ENCODE measurements at regions not wholly inside any gene's neighbourhood (a gene's known extent, or its start where the extent isn't known, plus 50 kb on each side); places are given as distances from the start of the nearest gene placed in this dataset.
"Not testable (repeated sequence)": the region's sequence is repeated elsewhere in the genome, so short reads cannot be mapped to it uniquely, and the experiment has no call there.

- intact Hi-C loops (cut with DNase I), result no loop called here
- DNase-seq (no peak), ATAC-seq (ENCODE audit: poor library complexity) (no peak)
These were observed 139.0 kb downstream of the TMEM121 start for GRCh38 chr14:105665247-105665950.

DNA sequence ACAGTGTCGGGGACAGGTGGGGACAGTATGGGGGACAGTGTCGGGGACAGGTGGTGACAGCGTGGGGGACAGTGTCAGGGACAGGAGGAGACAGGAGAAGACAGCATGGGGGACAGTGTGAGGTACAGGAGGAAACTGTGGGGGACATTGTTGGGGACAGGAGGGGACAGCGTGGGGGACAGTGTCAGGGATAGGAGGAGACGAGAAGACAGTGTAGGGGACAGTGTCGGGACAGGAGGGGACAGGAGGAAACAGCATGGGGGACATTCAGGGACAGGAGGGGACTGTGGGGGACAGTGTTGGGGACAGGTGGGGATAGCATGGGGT lies 139.5 kb downstream of the TMEM121 start:
- DNase-seq, result no peak
- ATAC-seq (ENCODE audit: poor library complexity), result no peak
- intact Hi-C loops (cut with DNase I), result no loop called here

GRCh38 chr14:105666420-105666819 lies 140.0 kb downstream of the TMEM121 start:
- intact Hi-C loops (cut with DNase I), result no loop called here
- no peak for ATAC-seq (ENCODE audit: poor library complexity)
- DNase-seq, result no peak

DNA sequence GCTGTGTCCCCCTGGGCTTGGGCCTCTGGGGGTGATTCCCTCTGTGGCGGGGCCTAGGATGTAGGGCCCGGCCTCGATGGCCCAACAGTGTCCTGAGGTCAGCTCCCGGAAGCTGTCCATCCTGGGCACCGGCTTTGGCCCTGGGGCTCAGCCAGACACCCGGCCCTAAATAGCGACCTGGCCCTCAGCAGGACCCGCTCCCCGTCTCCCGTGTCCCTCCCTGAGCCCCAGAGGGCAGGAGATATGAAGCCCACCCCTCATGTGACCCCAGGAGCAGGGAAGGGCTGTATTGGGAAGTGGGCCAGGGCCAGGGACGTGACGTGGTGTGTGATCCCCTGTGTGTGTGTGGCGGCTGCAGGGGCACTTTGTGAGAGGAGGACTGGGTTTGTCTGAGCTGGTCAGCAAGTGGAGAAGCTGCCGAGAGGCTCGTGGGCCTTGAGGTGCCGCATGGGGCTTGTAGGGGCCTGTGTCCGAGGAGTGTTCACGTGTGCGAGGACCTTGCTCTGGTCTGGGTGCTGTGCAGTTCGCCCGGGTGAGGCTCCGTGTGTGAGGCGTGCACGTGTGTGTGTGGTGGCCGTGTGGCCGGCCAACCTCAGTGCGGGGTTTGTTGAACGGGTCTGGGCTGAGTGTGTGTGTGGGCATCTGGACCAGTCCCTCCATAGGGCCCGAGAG lies 140.7 kb downstream of the TMEM121 start:
- ATAC-seq (ENCODE audit: poor library complexity); DNase-seq; intact Hi-C loops (cut with DNase I): not testable (repeated sequence)

DNA sequence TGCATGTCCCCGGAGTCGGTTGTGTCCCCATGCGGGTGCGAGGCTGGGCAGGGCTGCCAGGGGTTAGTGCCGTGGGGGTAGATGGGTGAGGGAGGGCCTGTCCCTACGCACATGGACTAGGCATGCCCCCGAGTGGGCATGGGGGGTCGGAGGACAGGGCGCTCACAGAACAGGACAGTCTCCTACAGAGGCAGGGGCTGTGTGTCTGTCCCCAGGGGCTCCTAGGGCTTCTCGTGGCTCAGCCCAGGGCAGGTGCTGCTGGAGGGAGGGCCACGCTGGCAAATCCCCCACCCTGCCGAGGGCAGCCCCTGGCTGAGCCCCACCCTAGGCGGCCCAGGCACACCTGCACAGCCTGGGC lies 141.3 kb downstream of the TMEM121 start:
- intact Hi-C loops (cut with DNase I); DNase-seq; ATAC-seq (ENCODE audit: poor library complexity): not testable (repeated sequence)

DNA sequence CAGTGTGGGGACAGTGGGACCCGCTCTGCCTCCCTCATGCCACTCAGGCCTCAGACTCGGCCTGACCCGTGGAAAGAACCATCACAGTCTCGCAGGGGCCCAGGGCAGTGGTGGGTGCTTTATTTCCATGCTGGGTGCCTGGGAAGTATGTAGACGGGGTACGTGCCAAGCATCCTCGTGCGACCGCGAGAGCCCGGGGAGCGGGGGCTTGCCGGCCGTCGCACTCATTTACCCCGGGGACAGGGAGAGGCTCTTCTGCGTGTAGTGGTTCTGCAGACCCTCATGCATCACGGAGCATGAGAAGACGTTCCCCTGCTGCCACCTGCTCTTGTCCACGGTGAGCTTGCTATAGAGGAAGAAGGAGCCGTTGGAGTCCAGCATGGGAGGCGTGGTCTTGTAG lies 141.6 kb downstream of the TMEM121 start:
- intact Hi-C loops (cut with DNase I); ATAC-seq (ENCODE audit: poor library complexity); DNase-seq: not testable (repeated sequence)

GRCh38 chr14:105668471-105669230 lies 142.3 kb downstream of the TMEM121 start:
- ATAC-seq (ENCODE audit: poor library complexity); intact Hi-C loops (cut with DNase I); DNase-seq: not testable (repeated sequence)

- DNase-seq; ATAC-seq (ENCODE audit: poor library complexity); intact Hi-C loops (cut with DNase I): not testable (repeated sequence)
These were observed 142.8 kb downstream of the TMEM121 start for GRCh38 chr14:105669231-105669610.

GRCh38 chr14:105669646-105670045 lies 143.3 kb downstream of the TMEM121 start:
- not testable (repeated sequence) for ATAC-seq (ENCODE audit: poor library complexity); DNase-seq
- intact Hi-C loops (cut with DNase I), result loop anchor here (10.0 kb wide), 1 partner anchor 275 kb away; no protein-coding TSS in a partner anchor

- not testable (repeated sequence) for DNase-seq; ATAC-seq (ENCODE audit: poor library complexity)
- intact Hi-C loops (cut with DNase I), result loop anchor here (10.0 kb wide), 1 partner anchor 272 kb away; no protein-coding TSS in a partner anchor
These were observed 146.2 kb downstream of the TMEM121 start for GRCh38 chr14:105672450-105673200.

DNA sequence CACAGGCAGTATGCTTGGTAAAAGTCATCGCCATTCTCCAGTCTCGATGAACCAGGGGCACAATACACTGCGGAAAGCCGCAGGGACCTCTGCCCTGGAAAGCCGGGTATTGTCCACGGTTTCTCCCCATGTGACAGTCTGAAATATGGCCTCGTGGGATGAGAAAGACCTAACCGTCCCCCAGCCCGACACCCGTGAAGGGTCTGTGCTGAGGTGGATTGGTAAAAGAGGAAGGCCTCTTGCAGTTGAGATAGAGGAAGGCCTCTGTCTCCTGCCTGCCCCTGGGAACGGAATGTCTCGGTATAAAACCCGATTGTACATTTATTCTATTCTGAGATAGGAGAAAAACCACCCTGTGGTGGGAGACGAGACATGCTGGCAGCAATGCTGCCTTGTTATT lies 149.1 kb downstream of the TMEM121 start:
- intact Hi-C loops (cut with DNase I), result loop anchor here (10.0 kb wide), 1 partner anchor 269 kb away; no protein-coding TSS in a partner anchor
- DNase-seq; ATAC-seq (ENCODE audit: poor library complexity): not testable (repeated sequence)

- ATAC-seq (ENCODE audit: poor library complexity); DNase-seq: not testable (repeated sequence)
- intact Hi-C loops (cut with DNase I), result loop anchor here (10.0 kb wide), 1 partner anchor 269 kb away; no protein-coding TSS in a partner anchor
These were observed 149.7 kb downstream of the TMEM121 start for GRCh38 chr14:105675905-105676670.

DNA sequence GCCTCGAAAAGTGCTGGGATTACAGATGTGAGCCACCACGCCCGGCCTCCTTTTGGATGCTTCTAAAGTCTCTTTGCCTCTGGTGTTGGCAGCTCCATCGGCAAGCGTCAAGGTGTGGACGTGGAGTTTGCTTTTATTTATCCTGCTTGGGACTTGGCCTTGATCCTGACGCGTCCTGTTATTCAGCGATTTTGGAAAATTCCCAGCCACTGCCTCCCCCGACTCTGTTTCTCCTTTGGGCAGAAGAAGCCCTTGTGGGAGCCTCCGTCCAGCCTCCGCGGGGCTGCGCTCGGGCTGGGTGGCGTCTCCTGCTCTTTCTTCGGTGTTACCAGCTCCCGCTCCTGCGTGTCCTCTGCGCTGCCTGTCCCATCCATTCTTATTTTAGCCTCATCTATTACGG lies 151.7 kb downstream of the TMEM121 start:
- not testable (repeated sequence) for DNase-seq; ATAC-seq (ENCODE audit: poor library complexity)
- intact Hi-C loops (cut with DNase I), result loop anchor here (10.0 kb wide), 1 partner anchor 267 kb away; no protein-coding TSS in a partner anchor

- intact Hi-C loops (cut with DNase I), result loop anchor here (10.0 kb wide), 1 partner anchor 266 kb away; no protein-coding TSS in a partner anchor
- not testable (repeated sequence) for ATAC-seq (ENCODE audit: poor library complexity)
These were observed 152.9 kb downstream of the TMEM121 start for GRCh38 chr14:105678996-105679958.

DNA sequence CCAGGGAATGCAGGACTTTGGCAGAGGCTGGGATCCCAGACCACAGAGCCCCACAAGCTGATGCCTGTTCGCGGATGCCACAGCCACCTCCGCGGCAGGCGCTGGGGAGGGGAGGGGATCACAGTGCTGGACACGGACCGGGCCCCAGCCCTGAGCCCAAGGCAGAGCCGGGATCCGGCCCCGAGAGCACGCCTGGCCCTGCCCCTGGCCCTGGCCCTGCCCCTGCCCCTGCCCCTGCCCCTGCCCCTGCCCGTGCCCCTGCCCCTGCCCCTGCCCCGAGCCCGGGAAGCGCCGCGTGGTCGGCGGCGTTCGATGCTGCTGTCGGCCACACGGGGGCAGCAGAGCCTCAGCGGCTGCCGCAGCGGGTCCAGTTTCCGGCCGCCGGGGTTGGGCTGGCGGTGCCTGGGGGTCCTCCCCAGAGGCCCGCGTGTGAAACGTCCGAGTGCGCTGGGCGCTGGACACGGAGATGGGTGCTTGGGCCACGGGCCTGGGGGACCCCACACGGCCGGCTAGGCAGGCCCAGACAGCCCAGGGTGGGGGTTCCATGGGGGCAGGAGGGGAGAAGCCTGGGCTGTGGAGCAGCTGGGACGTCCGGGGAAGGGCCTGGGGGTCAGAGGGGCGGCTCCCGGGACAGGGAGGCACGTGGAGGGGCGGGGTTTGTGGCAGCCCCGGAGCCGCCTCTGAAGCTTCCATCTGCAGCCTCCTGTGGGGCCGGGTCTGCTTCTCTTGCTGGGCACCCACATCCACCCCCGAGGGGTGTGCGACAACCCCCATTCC lies 153.8 kb downstream of the TMEM121 start:
- intact Hi-C loops (cut with DNase I), result loop anchor here (10.0 kb wide), 1 partner anchor 265 kb away; no protein-coding TSS in a partner anchor
- DNase-seq, result not testable (repeated sequence)

More at GRCh38 chr14:105678996-105679958, 152.9 kb downstream of the TMEM121 start:
- not testable (repeated sequence) for DNase-seq

GRCh38 chr14:105680736-105681098 lies 154.3 kb downstream of the TMEM121 start:
- DNase-seq; ATAC-seq (ENCODE audit: poor library complexity); intact Hi-C loops (cut with DNase I): not testable (repeated sequence)

More for the DNA sequence above, 153.8 kb downstream of the TMEM121 start:
- peak; percentile 89 for ATAC-seq (ENCODE audit: poor library complexity)

Measured in Right ventricle myocardium superior (tissue), 1 donor.